Liver (tissue), 8 donors: ENCODE measurements at regions not wholly inside any gene's neighbourhood (a gene's known extent, or its start where the extent isn't known, plus 50 kb on each side); places are given as distances from the start of the nearest gene placed in this dataset.

Experiments
- DNase-seq: peaks from one replicate; pipeline ENCODE4 v3.0.0-alpha.2; 2017; ENCODE audit warnings: low spot score
- H3K27ac ChIP-seq, 2 donors: one replicate each; pipeline ENCODE4 v1.7.0; 2013; ENCODE audit warnings: inconsistent platforms in 2 of 2, low read length in 2 of 2, control low read depth in 1 of 2, low read depth in 1 of 2, mild to moderate bottlenecking in 1 of 2
- H3K27me3 ChIP-seq, 4 donors: one replicate each; pipeline versions ENCODE4 v1.6.1 to v1.7.0; 2013; ENCODE audit warnings: low read length in 3 of 4, inconsistent platforms in 1 of 4, mild to moderate bottlenecking in 1 of 4, moderate library complexity in 1 of 4; ENCODE audit not compliant: control insufficient read depth in 4 of 4, insufficient read depth in 4 of 4
- H3K36me3 ChIP-seq, 4 donors: one replicate each; pipeline versions ENCODE4 v1.6.1 to v1.7.0; 2013; ENCODE audit warnings: low read length in 3 of 4, mild to moderate bottlenecking in 3 of 4, low read depth in 1 of 4, moderate library complexity in 1 of 4; ENCODE audit not compliant: control insufficient read depth in 4 of 4, insufficient read depth in 3 of 4
- H3K4me1 ChIP-seq, 4 donors: one replicate each; pipeline versions ENCODE4 v1.6.1 to v1.7.0; 2013; ENCODE audit warnings: low read length in 3 of 4, mild to moderate bottlenecking in 3 of 4, moderate library complexity in 1 of 4; ENCODE audit not compliant: control insufficient read depth in 4 of 4, insufficient read depth in 4 of 4
- H3K4me3 ChIP-seq, 3 donors: one replicate each; pipeline versions ENCODE4 v1.6.1 to v1.7.0; 2013; ENCODE audit warnings: low read length in 3 of 3, control low read depth in 1 of 3, low read depth in 1 of 3, mild to moderate bottlenecking in 1 of 3
- H3K9ac ChIP-seq, 2 donors: one replicate each; pipeline ENCODE4 v1.7.0; 2013; ENCODE audit warnings: low read length in 2 of 2, mild to moderate bottlenecking in 2 of 2, moderate library complexity in 2 of 2, control low read depth in 1 of 2, low read depth in 1 of 2
- H3K9me3 ChIP-seq, 4 donors: one replicate each; pipeline versions ENCODE4 v1.6.1 to v1.7.0; 2013; ENCODE audit warnings: low read length in 3 of 4; ENCODE audit not compliant: control insufficient read depth in 4 of 4
- ATF3 ChIP-seq: IDR thresholded peaks from 2 replicates; pipeline ENCODE4 v1.6.1; 2016; ENCODE audit warnings: antibody characterized with exemption
- CTCF ChIP-seq: fragments of 150-350 bp; IDR thresholded peaks from 2 replicates; pipeline ENCODE4 v1.5.1; 2017; ENCODE audit warnings: improper control_type of control experiment, low read depth, low read length; ENCODE audit not compliant: missing input control
- FOXA2 ChIP-seq: IDR thresholded peaks from 2 replicates; pipeline ENCODE4 v1.6.1; 2016; ENCODE audit warnings: antibody characterized with exemption
- GABPA ChIP-seq, 2 donors: IDR thresholded peaks in 1 of 2; conservative IDR thresholded peaks in 1 of 2; 2 replicates each; pipeline ENCODE4 v1.6.1; 2016; ENCODE audit warnings: antibody characterized with exemption in 2 of 2, mild to moderate bottlenecking in 1 of 2, moderate library complexity in 1 of 2
- HNF4G ChIP-seq: IDR thresholded peaks from 2 replicates; pipeline ENCODE4 v1.6.1; 2016; ENCODE audit warnings: antibody characterized with exemption
- MAX ChIP-seq: IDR thresholded peaks from 2 replicates; pipeline ENCODE4 v1.6.1; 2016; ENCODE audit warnings: antibody characterized with exemption
- NR2F2 ChIP-seq: IDR thresholded peaks from 2 replicates; pipeline ENCODE4 v1.6.1; 2016; ENCODE audit warnings: antibody characterized with exemption
- RAD21 ChIP-seq, 2 donors: IDR thresholded peaks; 2 replicates each; pipeline ENCODE4 v1.6.1; 2016; ENCODE audit warnings: antibody characterized with exemption in 2 of 2, mild to moderate bottlenecking in 2 of 2
- TAF1 ChIP-seq: conservative IDR thresholded peaks from 2 replicates; pipeline ENCODE4 v1.6.1; 2016; ENCODE audit warnings: antibody characterized with exemption, mild to moderate bottlenecking
- YY1 ChIP-seq: IDR thresholded peaks from 2 replicates; pipeline ENCODE4 v1.6.1; 2016; ENCODE audit warnings: antibody characterized with exemption, mild to moderate bottlenecking
- WGBS: extraction: QIAGEN DNeasy Blood & Tissue Kit; methylation state at CpG from one replicate; pipeline ENCODE4 v1.1.7; 2013; 5-methylcytosine and 5-hydroxymethylcytosine counted together
- donor health status: healthy.
- donor health status: healthy.
- donor health status: healthy.
- donor health status: healthy.
- donor health status: healthy.

- Histone ChIP-seq H3K9ac (no peak overlapping the region), H3K27me3 (no peaks in the 10 kb centered on the region), H3K4me1 (no peaks in the 10 kb centered on the region), H3K27ac (no peak overlapping the region), H3K4me3 (no peak overlapping the region), H3K9me3 (no peaks in the 10 kb centered on the region), H3K36me3 (no peaks in the 10 kb centered on the region)
- no peak for DNase-seq
- WGBS = 49% methylated on average over 5 of the region's 5 CpGs
- peak; percentile 74 to 82 for TF ChIP-seq RAD21 (IDR thresholded peaks at IDR 0.05)
- no peak for TF ChIP-seq FOXA2
- TF ChIP-seq CTCF = peak; percentile 63
Observed at GRCh38 chr11:11789735-11790369, 51.9 kb upstream of the USP47 start.

GRCh38 chr11:11788063-11788710 is 53.6 kb upstream of the USP47 start:
- Histone ChIP-seq H3K27me3 (no peaks in the 10 kb centered on the region), H3K36me3 (no peaks in the 10 kb centered on the region), H3K4me3 (no peak overlapping the region), H3K4me1 (no peaks in the 10 kb centered on the region), H3K27ac (no peak overlapping the region), H3K9me3 (no peaks in the 10 kb centered on the region), H3K9ac (no peak overlapping the region)
- no peak for DNase-seq
- WGBS = 52% methylated on average over 7 of the region's 7 CpGs
- TF ChIP-seq HNF4G = no peak
- no peak for TF ChIP-seq RAD21 (IDR thresholded peaks at IDR 0.05)
- no peak for TF ChIP-seq CTCF
- no peak for TF ChIP-seq TAF1
- TF ChIP-seq GABPA (IDR thresholded peaks at IDR 0.05 in 1 of 2, conservative IDR thresholded peaks at IDR 0.05 in 1 of 2) = no peak
- TF ChIP-seq ATF3 = no peak
- no peak for TF ChIP-seq NR2F2
- no peak for TF ChIP-seq MAX

DNA sequence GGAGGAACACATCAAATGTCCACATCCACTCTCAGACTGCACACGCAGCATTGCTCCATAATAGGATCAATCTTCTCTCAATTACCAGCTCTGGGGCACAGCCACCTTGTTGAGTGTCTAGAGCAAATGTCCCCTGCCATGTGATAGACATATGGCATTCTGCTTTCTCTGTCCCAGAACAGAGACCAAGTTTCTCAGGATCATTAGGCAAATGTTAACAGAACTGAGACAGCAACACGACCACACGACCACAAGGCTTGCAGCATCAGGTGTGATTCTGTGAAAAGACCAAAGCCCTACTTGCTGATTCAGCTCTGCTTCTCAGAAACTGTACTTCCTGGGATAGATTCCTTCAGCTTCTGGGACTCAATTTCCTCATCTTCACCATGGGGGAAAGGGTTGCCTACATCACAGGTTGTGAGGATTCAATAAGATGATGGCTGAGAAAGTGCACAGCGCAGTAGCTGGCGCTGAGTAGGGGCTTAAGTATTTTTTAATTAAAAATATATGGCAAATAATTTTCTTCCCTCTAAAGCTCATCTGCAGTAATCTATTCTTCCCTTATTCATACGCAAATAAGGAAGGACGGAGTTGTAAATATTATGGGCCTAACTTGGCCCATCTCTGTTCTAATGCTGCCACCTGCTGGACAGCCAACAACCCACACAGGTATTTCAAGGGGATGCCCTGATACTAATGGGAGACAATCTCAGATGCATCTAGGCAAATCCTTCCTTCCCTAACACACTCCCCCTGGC is 54.3 kb upstream of the USP47 start:
- Histone ChIP-seq H3K4me3 (no peak overlapping the region), H3K9ac (no peak overlapping the region), H3K4me1 (no peaks in the 10 kb centered on the region), H3K36me3 (no peaks in the 10 kb centered on the region), H3K27me3 (peaks cover 0 to 2% (median 0%) of the 10 kb centered on the region in 4 donors), H3K9me3 (no peaks in the 10 kb centered on the region), H3K27ac (no peak overlapping the region)
- peak; percentile 72 for DNase-seq
- 68% methylated on average over 7 of the region's 7 CpGs for WGBS
- TF ChIP-seq FOXA2 (no peak), YY1 (no peak), CTCF (peak; percentile 94), RAD21 (IDR thresholded peaks at IDR 0.05) (peak; percentile 94 to 98)
